DMS79 treated with DMSO at 0.1 percent for 48 hours (cell line): ENCODE measurements at regions not wholly inside any gene's neighbourhood (a gene's known extent, or its start where the extent isn't known, plus 50 kb on each side); places are given as distances from the start of the nearest gene placed in this dataset.
A peak's percentile ranks its signal among the peaks of the same experiment; 100 is the strongest.

Experiments used
- DNase-seq: peaks from one replicate; lab custom pipeline; 2025; lab: John Stamatoyannopoulos, UW

DNA sequence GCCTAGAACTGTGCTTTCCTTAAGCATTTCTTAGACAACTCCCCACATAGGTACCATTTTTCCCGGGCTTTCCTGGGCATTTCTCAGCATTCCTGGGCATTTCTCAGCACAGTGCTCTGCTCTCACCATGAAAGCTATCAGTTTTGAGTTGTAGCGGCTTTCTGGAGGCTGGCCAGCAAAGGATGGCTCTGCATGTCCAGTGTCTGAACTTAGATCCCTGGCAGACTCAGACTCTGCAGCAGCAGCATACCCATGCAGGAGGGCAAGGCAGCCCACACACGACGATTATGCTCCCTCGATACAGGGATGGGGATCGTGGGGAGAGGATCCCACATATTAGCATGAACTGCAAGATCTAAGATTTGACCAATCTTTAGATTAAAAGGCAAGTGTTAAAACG lies 248.9 kb upstream of the MKI67 start:
- no peak for DNase-seq

DNA sequence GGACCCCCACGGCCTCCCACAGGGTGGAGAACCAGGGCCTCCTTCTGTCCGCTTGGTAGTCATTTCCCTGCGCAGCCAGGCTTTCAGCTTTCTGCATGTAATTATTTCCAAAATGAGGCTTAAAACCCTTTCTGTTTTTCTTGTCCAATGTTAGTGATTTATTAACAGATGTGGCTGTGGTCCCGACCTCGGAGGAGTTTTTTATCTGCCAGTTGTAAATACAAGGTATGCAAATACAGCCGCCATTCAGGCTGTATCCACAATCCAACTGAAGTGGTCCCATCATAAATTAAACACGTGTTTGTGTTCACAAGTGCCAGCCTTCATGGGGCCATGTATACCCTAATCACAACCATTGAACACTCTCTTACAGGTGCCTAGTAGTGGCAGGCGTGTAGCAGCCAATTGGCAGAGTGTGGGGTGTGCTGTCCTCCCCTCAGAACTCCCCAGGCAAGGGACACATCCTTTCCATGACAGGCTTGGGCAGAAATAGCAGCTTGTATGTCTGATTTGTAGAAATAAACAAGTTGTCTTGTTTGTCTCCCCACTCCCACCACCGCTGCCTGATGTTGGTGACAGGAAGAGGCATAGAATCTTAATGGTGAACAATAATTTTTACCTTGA lies 251.3 kb upstream of the MKI67 start:
- DNase-seq: no peak

DNA sequence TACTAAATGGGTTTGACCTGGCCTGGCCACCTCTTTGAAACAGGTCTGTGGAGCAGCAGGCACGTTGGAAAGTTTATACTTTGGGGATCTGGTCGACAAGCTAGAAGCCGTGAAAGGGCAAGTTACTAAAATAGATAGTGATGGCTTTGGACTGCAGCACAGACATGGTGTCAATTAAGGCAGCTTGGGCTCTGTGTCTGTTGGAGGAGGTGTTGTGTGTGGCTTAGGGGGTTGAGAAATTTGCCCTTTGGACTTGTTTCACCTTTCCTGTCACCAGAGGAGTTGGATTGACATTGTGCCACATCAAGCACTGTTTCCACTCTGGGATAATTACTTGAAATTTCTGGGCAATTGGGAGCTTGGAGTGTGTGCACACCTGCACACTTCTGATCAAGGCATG lies 251.8 kb upstream of the MKI67 start:
- DNase-seq: no peak

DNA sequence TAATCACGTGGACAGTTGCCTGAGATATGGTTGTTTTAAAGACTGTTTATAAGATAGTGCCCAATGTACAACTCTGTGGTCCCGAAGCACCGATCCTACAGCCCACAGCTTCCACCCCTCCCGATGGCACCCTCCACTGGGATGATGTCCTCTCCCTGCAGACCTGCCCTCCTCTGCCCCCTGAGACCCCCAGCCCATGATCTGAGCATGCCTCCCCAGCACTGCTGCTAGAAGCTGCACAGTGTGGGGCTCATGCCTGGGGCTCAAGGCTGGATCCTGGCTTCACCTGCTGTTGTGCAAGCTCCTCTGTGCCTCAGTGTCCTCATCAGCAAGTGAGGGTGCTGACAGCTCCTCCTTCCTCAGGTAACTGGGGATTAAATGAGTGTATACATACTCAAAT lies 254.7 kb upstream of the MKI67 start:
- DNase-seq: no peak

DNA sequence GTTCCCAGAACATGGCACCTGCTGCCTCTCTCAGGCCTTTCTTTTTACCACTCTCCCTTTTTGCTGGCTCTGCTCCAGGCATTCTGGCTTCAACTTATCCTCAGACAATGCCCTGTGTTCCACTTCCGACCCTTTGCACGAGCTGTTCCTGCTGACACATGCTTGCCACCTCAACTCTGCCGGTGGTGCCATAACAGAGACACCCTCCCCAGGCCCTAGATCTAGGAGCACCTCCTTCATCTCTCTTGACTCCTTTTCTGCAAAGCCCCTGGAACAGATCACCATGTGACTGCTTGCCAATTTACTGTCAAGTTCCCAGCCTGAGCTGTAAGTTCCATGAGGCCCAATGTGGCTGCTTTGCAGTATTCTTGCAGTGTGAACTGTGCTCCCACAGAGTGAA lies 256.0 kb upstream of the MKI67 start:
- DNase-seq: peak; percentile 21

DNA sequence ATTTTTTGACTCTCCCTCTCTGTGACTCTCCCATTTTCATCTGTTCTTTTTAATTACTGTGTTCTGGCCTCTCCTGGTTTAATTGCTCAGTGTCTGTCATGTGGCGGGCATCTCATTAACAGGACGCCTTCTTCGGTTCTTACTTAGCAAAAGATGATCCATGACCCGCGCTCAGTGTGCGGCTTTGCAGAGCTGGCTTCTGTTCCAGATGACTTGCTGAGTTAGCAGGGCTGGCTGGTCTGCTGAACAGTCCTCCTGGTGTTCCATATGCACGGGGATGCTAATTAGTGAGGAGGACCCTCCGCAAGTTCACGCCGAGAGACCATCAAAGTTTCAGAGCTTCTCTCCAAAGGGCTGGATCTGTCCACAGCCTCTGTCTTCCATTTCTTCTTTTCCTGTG lies 258.6 kb upstream of the MKI67 start:
- no peak for DNase-seq

DNA sequence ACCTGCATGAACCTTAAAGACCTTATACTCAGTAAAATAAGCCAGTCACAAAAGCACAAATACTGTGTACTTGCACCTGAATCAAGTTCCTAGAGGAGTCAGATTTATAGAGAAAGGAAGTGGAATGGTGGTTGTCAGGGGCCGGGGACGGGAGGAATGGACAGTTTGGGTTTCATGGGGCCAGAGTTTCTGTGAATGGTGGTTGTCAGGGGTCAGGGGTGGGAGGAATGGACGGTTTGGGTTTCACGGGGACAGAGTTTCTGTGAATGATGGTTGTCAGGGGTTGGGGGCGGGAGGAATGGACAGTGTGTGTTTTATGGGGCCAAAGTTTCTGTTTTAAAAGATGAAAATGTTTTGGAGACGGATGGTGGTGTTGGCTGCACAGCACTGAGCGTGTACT lies 260.0 kb upstream of the MKI67 start:
- no peak for DNase-seq

DNA sequence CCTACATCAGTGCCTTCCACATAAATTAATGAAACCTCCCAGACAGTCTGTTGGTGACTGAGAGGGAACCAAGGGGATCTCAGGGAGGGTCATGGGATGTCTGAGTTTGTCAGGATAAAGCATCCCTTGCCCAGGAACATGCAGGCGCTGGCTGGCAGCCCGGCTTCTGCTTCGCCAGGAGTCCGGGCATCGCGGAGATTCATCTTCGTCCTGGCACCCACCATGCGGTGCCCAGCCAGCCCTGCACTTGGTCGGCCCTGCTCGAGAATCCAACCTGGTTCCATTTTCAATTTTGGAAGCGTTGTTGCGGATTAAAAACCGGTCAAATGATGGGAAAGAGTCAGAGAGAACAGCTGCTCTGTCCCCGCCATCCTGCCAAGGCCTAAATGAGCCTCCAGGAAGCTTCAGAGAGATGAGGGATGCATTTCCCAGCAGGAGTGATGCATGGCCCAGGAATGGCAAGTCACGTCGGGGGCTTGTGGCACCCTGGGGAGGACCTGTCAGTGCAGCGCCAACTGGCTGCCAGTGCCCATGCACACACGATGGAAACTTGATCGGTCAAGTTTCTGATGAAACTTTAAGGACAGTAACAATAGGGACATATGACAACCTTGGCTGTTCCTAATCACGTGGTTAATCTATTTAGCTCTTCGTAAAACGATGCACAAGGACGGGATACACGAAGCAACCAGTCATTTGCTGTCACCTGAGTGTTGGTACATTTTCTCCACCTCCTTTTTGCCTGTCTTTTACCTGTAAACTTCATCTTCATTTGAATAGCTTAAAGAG lies 260.8 kb upstream of the MKI67 start:
- no peak for DNase-seq

DNA sequence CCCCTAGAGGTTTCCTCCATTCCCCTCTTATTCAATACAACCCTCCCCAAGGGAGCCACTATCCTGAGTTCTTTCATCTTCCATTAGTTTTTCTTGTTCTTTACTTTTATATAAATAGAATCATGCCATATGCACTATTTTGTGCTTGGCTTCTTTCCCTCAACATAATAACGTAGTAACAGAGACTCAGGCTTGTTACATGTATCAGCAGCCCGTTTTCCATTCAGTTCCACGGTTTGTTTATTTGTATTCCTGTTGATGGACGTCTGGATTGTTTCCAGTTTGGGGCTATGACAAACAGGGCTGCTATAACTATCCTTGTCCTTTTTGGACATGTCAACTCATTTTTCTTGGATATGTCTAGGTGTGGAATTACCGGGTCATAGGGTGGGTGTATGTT lies 264.4 kb upstream of the MKI67 start:
- DNase-seq: no peak

DNA sequence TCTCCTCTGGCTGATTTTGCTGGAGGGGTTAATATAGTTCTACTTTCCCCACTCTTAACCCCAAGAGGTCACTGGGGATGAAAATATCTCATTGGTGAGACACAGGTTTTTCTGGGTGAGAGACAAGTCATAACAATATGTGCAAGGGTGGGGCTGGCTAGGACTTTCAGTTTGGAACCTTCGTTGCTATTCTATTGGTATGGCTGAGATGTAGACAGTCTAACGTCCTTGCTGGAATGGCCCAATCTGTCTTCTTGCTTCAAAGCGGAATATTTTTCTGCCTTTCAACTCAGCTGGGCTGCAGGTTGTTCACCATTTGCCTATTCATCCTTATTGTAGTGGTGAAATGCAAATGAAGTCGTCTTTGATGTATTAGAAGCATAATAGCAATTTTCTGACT lies 267.3 kb upstream of the MKI67 start:
- no peak for DNase-seq

DNA sequence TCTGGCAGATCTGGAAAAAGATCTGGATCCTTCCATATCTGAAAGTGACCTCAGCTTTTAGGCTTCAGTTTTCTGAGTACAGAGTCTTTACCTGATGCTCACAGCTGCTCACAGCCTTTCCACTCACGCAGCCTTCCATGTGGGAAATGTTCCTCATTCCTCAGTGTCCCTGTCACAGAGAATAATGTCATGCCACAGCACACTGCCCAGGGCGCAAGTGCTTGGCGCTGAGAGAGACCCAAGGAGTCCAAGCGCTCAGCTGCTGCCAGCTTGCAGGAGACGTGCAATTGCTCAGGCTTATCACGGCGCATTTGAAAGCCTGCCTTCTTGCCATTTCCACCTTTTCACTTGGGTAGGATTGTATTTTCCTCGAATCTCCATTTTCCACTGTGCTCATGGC lies 271.9 kb upstream of the MKI67 start:
- no peak for DNase-seq

DNA sequence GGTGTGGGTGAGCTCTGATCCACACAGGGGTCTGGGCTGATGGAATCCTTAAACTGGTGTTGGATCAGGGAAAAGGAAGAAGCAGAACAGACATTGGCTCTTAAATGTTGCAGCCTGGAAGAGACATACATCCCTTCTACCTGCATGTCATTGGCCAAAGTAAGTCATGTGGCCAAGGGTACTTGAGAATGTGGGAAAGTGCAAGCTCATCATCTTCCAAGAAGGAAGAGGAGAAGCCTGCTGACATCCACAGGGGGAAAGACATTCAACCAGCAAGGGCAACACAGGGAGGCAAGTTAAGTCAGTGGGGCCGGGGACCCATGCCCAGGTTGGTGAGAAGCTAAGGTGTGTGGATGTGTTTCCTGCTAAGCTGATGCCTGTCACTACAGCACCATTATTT lies 272.8 kb upstream of the MKI67 start:
- no peak for DNase-seq

DNA sequence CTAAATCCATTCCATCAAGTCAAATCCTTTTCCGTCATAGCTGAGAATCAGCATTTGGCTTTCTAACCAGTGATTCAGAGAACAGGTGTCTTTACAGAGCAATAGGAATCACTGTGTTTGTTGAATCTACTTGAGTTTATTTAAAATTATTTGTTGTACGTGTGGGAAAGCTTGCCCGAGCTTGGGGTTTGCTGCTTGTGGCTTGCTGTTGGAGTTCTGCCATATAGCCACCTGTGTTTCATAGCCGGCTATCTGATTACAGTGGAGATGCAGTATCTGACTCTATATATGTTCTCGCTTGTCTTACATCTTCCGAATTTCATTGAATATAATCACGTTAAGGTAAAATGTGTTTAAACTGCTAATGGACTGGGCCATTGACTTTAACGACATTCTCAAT lies 274.3 kb upstream of the MKI67 start:
- DNase-seq: peak; percentile 95

DNA sequence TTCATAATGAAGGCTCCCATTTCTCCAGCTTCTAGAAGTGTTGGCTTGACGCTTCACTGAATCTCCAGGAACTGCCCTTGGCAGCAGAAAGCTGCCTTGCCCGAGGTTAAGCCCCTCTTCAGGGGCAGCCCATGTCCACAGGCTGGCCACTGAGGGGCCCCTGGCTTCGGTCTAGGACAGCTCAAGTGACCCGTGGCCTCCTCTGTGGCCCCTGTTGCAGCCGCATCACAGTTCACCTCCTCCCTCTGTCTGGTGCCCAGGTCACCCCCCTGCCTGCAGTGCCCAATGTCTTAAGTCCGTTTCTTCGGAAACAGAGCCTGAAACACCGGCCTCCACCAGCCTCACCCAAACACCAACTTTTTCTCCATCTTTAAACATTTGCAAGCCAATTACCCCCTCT lies 279.2 kb upstream of the MKI67 start:
- no peak for DNase-seq

DNA sequence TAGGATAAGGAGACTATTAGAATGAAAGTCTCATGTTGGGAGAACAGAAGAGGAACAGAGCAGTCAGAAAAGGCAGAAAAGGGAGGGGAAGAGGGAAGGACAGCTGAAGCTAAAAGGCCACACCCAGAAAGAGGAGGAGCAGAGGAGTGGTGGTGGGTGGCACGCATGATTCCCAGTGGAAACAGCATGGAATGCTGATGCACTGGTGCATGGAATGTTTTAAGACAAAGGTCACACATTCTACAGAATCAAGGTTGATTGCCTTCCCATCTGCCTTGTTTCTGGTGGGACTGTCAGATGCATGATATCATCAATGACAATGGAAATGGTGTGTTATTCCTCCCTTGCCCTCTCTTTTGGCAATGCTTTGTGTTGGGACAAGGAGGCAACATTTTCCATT lies 285.4 kb upstream of the MKI67 start:
- no peak for DNase-seq

DNA sequence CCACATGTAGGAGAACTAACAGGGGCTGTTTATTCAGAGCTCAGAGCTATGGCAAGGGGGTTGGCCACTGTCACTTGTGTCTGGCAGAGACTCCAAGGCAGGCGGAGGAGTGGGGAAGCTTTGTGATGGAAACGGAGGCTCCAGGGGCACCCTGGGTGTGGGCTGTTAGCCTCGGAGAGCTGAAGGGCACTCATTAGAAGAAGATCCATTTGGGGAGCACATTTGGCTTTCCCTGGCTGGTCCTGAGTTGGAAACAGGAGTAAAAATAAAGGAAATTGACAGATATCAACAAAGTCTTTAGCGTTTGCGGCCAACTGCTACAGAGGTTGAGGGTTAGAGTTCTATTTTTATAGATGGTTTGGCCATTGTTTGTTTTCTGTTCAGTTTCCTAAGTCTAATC lies 288.3 kb upstream of the MKI67 start:
- no peak for DNase-seq

DNA sequence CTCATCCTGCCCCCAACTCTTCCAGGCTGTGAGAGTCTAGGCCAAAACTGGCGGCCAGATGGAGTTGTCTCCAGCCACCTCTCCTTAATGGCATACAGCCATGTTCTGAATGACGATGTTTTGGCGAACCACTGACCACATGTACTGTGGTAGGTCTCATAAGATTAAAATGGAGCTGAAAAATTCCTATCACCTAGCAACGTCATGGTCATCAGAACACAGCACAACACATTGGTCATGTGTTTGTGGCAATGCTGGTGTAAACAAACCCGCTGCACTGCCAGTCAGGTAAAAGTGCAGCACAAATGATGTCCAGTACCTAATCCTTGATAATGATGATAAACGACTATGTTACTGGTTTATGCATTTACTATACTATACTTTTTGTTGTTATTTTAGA lies 290.0 kb upstream of the MKI67 start:
- DNase-seq: no peak

DNA sequence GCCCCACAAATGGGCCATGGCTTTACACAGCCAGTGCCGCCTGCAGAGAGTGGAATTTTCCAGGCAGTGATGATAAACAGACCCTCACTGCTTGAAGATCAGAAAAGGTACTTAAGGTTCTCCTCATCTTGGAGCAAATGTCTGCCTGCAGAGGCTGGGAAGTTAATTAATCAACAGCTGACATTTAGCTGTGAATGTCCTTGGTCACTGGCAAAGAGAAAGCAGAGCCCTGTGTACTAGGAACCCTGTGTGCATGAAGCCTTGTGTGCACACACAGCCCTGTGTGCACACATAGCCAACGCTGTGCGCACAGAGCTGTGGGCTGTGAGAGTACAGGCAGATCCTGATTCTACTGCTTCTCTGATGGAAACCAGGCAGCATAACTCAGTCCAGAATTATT lies 291.6 kb upstream of the MKI67 start:
- DNase-seq: no peak

DNA sequence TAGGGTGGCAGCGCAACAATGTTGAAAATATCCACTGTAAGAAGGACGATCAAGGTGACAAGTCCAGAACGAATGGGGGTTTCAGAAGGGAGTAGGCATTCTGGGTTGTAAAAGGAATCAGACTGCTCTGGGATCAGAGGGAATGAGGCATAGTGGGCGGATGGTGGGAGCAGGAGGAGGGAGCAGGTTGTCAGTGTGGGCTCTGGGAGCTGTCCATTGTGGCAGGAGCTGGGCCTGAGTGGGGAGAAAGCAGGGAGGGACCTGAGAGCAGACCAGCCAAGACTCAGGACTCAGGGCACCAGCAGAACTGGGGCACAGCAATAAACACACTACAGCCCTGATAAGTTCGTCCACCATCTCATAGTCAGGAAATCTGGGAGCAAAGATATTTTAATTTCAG lies 292.6 kb upstream of the MKI67 start:
- no peak for DNase-seq

DNA sequence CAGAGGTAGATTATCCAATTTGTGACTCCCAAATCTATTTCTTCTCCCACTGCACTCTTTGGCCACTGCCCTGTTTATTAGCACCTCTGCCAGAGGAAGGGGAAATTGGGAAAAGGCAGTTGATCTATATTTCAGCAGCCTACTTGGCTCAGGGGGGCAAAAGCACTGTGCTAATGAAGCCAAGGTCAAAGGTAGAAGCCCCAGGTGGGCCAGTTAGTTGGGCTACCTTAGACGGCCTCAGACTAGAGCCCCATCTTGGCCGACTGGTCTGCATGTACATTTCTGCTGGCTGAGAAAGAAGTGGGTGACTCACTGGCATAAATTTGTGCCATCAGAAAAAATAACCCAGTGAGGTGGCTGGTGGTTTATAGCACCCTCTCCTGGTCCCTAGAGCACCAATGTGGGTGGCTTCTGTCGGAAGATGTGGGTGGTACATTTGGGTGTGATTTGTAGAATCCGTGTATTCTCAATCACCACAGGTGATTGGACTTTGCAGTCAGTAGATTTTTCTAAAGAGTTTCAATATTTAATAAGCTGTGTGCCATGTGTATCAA lies 293.3 kb upstream of the MKI67 start:
- DNase-seq: no peak

DNA sequence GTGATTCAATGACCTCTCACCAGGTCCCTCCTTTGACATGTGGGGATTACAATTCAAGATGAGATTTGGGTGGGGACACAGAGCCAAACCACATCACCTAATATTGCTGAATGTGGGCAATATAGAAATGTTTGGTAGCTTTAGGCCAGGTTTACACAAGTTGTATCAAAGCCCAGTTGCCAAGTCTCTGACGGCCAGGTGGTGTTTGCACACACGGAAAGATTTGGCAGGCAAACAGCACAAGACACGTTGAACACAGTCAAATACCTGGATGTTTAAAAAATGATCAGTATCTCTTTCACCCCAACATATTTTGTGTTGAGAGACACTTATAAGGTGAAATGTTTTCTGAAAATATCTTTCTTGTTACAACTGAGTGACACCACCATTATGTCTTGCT lies 294.4 kb upstream of the MKI67 start:
- DNase-seq: no peak

DNA sequence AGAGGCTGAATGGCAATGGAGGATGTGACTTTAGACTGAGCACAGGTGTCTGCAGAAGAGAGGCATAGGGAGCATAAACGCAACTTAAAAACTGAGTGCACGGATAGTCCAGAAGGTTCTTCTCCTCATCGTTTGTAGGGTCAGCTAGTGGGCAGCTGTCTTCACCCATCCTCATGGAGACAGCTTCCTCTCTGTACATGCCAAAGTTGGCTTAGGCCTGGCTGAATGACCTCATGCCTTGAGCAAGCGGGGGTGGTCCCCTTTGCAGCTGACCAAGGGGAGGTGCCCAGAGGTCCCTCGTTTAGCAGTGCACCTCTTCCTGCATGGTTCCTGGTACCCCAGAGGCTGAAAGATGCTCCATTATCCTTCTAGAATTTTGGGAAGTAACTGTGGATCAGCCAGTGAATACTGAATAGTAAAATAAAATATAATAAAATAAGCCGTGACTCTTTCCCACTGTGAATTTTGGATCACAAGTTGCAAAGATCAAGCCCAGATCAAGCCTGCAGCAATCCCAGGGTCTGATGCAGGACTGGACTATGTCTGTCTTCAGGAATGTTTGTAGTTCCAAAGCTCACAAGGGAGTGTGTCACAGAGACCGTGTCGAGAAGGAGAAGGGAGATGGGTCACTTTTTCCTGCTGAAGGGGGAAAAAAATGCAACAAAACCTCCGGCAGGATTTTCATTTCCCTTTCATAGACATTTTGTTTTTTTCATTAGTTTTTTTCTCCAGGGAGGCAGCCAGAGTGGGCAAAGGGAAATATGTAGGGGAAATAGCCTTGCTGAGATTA lies 295.3 kb upstream of the MKI67 start:
- no peak for DNase-seq

DNA sequence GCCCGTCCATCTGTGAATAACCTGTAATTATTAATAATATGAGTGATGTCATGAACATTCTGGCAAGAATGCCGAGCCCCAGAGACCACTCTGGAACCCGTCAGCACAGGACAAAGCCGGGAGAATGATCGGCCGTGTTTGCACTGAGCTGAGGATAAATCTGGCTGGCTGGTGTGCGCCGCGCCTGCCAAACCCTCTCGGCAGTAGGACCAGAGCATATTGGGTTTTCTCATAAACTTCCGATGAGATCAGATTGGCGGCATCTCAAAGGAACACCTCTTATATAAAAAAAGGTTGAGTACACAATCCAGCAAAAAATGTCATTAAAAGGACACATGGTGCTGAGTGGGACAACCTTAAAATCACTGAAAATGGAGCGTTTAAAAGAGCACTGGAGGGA lies 296.0 kb upstream of the MKI67 start:
- no peak for DNase-seq
